ENCODE measurements at regions not wholly inside any gene's neighbourhood (a gene's known extent, or its start where the extent isn't known, plus 50 kb on each side); places are given as distances from the start of the nearest gene placed in this dataset.
"Not testable (repeated sequence)": the region's sequence is repeated elsewhere in the genome, so short reads cannot be mapped to it uniquely, and the experiment has no call there.

GRCh38 chr14:58731465-58732293 lies 93.9 kb downstream of the DACT1 start:
- DNase-seq, result no peak

GRCh38 chr14:58732387-58732786 lies 94.6 kb downstream of the DACT1 start:
- DNase-seq, result no peak

GRCh38 chr14:58733451-58734208 lies 95.9 kb downstream of the DACT1 start:
- DNase-seq, result no peak

- no peak for DNase-seq
Observed at GRCh38 chr14:58735596-58735995, 97.8 kb downstream of the DACT1 start.

- no peak for DNase-seq
Observed at GRCh38 chr14:58736606-58737005, 98.8 kb downstream of the DACT1 start.

GRCh38 chr14:58737511-58737910 lies 99.7 kb downstream of the DACT1 start:
- DNase-seq, result no peak

GRCh38 chr14:58738189-58738836 lies 100.6 kb downstream of the DACT1 start:
- DNase-seq, result no peak

- DNase-seq, result no peak
Observed at GRCh38 chr14:58738876-58739275, 101.1 kb downstream of the DACT1 start.

- no peak for DNase-seq
Observed at GRCh38 chr14:58739674-58740073, 101.9 kb downstream of the DACT1 start.

- DNase-seq, result no peak
Observed at GRCh38 chr14:58740379-58740935, 102.7 kb downstream of the DACT1 start.

GRCh38 chr14:58744801-58745394 lies 107.1 kb downstream of the DACT1 start:
- DNase-seq, result no peak

- DNase-seq, result no peak
Observed at GRCh38 chr14:58746261-58746660, 108.5 kb downstream of the DACT1 start.

GRCh38 chr14:58746701-58747100 lies 108.9 kb downstream of the DACT1 start:
- DNase-seq, result no peak

- peak; percentile 80 to 82 for DNase-seq
Observed at GRCh38 chr14:58747181-58747580, 109.4 kb downstream of the DACT1 start.

- not testable (repeated sequence) for DNase-seq
Observed at GRCh38 chr14:58748251-58748650, 110.5 kb downstream of the DACT1 start.

GRCh38 chr14:58749066-58749669 lies 111.4 kb downstream of the DACT1 start:
- DNase-seq, result peak; percentile 47 to 48

GRCh38 chr14:58750321-58751269 lies 112.8 kb downstream of the DACT1 start:
- DNase-seq, result no peak

- no peak for DNase-seq
Observed at GRCh38 chr14:58751788-58752187, 114.0 kb downstream of the DACT1 start.

GRCh38 chr14:58752289-58752688 lies 114.5 kb downstream of the DACT1 start:
- no peak for DNase-seq

GRCh38 chr14:58752771-58753201 lies 115.0 kb downstream of the DACT1 start:
- peak in 1 of 2 experiments; percentile 5 for DNase-seq

All from AML-193 (cell line).